ENCODE measurements at regions not wholly inside any gene's neighbourhood (a gene's known extent, or its start where the extent isn't known, plus 50 kb on each side); places are given as distances from the start of the nearest gene placed in this dataset.
"Not testable (repeated sequence)": the region's sequence is repeated elsewhere in the genome, so short reads cannot be mapped to it uniquely, and the experiment has no call there.

GRCh38 chr3:147680837-147681483, 271.8 kb downstream of the ZIC1 start:
- H3K27me3 ChIP-seq (ENCODE audit: control insufficient read depth, insufficient read depth, low read length) = no peaks in the 10 kb centered on the region
- H3K4me3 ChIP-seq (ENCODE audit: low read length) = no peak overlapping the region
- no peaks in the 10 kb centered on the region for H3K4me1 ChIP-seq (ENCODE audit: control insufficient read depth, insufficient read depth, low read length)
- no peak overlapping the region for H3K9ac ChIP-seq (ENCODE audit: low read length)
- no peaks in the 10 kb centered on the region for H3K9me3 ChIP-seq (ENCODE audit: control insufficient read depth, low read length)
- H3K36me3 ChIP-seq (ENCODE audit: control insufficient read depth, insufficient read depth, low read length) = no peaks in the 10 kb centered on the region

DNA sequence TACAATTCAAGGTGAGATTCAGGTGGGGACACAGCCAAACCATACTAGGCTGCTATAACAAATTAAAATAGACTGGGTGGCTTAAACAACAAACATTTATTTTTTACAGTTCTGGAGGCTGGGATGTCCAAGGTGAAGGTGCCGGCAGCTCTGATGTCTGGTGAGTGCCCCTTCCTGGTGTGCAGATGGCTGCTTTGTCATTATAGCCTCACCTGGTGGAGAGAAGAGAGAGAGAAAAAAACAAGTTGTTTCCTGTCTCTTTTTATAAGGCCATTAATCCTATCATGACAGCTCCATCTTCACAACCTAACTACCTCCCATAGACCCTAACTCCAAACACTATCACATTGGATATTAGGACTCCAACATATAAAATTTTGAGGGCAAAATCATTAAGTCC, 279.7 kb downstream of the ZIC1 start:
- Histone ChIP-seq H3K9me3 (ENCODE audit: control insufficient read depth, low read length) (no peaks in the 10 kb centered on the region), H3K27me3 (ENCODE audit: control insufficient read depth, insufficient read depth, low read length) (no peaks in the 10 kb centered on the region), H3K4me1 (ENCODE audit: control insufficient read depth, insufficient read depth, low read length) (no peaks in the 10 kb centered on the region), H3K4me3 (ENCODE audit: low read length) (no peak overlapping the region), H3K9ac (ENCODE audit: low read length) (no peak overlapping the region), H3K36me3 (ENCODE audit: control insufficient read depth, insufficient read depth, low read length) (no peaks in the 10 kb centered on the region)

DNA sequence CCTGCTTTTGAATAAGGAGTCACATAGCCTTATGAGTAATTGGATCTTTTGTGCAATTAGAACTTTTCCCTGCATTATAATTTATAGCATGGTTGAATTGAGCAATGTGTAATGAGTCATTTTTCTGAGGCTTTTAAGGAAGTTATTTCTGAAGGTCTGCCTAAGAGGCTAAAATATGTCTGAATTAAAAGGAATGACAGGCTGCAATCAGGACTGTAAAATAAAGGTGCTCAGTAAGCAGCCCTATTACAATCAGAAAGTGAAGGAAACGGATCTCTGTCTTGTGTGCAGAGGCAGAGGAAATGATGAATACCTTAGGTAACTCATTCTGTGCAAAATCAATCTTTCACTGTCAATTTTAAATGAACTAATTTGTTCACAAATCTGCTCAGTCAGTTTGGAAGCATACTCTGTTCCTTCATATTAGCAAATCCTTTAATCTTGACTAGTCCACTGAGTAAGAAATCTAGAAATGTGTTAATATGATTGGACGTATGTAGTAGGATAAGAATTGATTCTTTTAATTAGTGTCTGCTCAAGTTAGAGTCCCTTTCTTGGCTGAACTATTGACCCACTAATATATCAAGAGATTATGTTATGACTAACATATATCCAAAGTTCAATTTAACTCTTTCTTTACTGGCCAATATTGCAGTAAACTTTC, 290.1 kb downstream of the ZIC1 start:
- no peaks in the 10 kb centered on the region for H3K4me1 ChIP-seq (ENCODE audit: control insufficient read depth, insufficient read depth, low read length)
- no peaks in the 10 kb centered on the region for H3K36me3 ChIP-seq (ENCODE audit: control insufficient read depth, insufficient read depth, low read length)
- H3K4me3 ChIP-seq (ENCODE audit: low read length) = no peak overlapping the region
- no peak overlapping the region for H3K9ac ChIP-seq (ENCODE audit: low read length)
- no peaks in the 10 kb centered on the region for H3K9me3 ChIP-seq (ENCODE audit: control insufficient read depth, low read length)
- no peaks in the 10 kb centered on the region for H3K27me3 ChIP-seq (ENCODE audit: control insufficient read depth, insufficient read depth, low read length)

- no peaks in the 10 kb centered on the region for H3K36me3 ChIP-seq (ENCODE audit: control insufficient read depth, insufficient read depth, low read length)
- H3K4me1 ChIP-seq (ENCODE audit: control insufficient read depth, insufficient read depth, low read length) = no peaks in the 10 kb centered on the region
- no peaks in the 10 kb centered on the region for H3K27me3 ChIP-seq (ENCODE audit: control insufficient read depth, insufficient read depth, low read length)
- no peaks in the 10 kb centered on the region for H3K9me3 ChIP-seq (ENCODE audit: control insufficient read depth, low read length)
- H3K4me3 ChIP-seq (ENCODE audit: low read length) = no peak overlapping the region
- H3K9ac ChIP-seq (ENCODE audit: low read length) = no peak overlapping the region
These were observed 292.0 kb downstream of the ZIC1 start for GRCh38 chr3:147701195-147701594.

GRCh38 chr3:147702509-147702908, 293.3 kb downstream of the ZIC1 start:
- H3K9me3 ChIP-seq (ENCODE audit: control insufficient read depth, low read length) = no peaks in the 10 kb centered on the region
- H3K27me3 ChIP-seq (ENCODE audit: control insufficient read depth, insufficient read depth, low read length) = no peaks in the 10 kb centered on the region
- H3K4me3 ChIP-seq (ENCODE audit: low read length) = no peak overlapping the region
- H3K9ac ChIP-seq (ENCODE audit: low read length) = no peak overlapping the region
- H3K36me3 ChIP-seq (ENCODE audit: control insufficient read depth, insufficient read depth, low read length) = no peaks in the 10 kb centered on the region
- H3K4me1 ChIP-seq (ENCODE audit: control insufficient read depth, insufficient read depth, low read length) = no peaks in the 10 kb centered on the region

DNA sequence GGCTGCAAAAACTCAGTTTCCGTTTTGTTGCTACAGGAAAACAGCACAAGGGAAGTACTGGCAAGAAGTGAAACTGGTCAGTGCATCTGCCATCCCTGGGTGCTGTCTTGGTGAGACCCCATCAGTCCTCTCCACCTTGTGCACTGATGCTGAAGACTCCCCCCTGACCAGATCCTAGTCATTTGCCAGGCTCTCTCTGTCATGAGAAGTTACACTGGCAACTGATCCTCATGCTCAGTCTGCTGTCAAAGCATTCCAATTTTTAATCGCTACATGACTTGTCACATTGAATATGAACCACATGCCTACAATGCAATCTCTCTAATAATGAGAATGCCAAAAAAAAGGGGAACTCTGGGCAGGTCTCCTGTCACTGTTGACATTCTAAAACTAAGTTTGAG, 296.5 kb downstream of the ZIC1 start:
- no peaks in the 10 kb centered on the region for H3K4me1 ChIP-seq (ENCODE audit: control insufficient read depth, insufficient read depth, low read length)
- H3K27me3 ChIP-seq (ENCODE audit: control insufficient read depth, insufficient read depth, low read length) = no peaks in the 10 kb centered on the region
- H3K9ac ChIP-seq (ENCODE audit: low read length) = no peak overlapping the region
- no peak overlapping the region for H3K4me3 ChIP-seq (ENCODE audit: low read length)
- no peaks in the 10 kb centered on the region for H3K36me3 ChIP-seq (ENCODE audit: control insufficient read depth, insufficient read depth, low read length)
- no peaks in the 10 kb centered on the region for H3K9me3 ChIP-seq (ENCODE audit: control insufficient read depth, low read length)

GRCh38 chr3:147710753-147711152, 301.6 kb downstream of the ZIC1 start:
- H3K9me3 ChIP-seq (ENCODE audit: control insufficient read depth, low read length); H3K36me3 ChIP-seq (ENCODE audit: control insufficient read depth, insufficient read depth, low read length); H3K4me3 ChIP-seq (ENCODE audit: low read length); H3K9ac ChIP-seq (ENCODE audit: low read length); H3K27me3 ChIP-seq (ENCODE audit: control insufficient read depth, insufficient read depth, low read length); H3K4me1 ChIP-seq (ENCODE audit: control insufficient read depth, insufficient read depth, low read length): not testable (repeated sequence)

DNA sequence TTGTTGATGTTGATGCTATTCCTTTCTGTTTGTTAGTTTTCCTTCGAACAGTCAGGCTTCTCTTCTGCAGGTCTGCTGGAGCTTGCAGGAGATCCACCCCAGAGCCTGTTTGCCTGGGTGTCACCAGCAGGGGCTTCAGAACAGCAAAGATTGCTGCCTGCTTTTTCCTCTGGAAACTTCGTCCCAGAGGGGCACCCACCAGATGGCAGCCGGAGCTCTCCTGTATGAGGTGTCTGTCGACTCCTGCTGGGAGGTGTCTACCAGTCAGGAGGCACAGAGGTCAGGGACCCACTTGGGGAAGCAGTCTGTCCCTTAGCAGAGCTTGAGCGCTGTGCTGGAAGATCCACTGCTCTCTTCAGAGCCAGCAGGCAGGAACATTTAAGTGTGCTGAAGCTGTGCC, 303.2 kb downstream of the ZIC1 start:
- no peak overlapping the region for H3K9ac ChIP-seq (ENCODE audit: low read length)
- no peaks in the 10 kb centered on the region for H3K4me1 ChIP-seq (ENCODE audit: control insufficient read depth, insufficient read depth, low read length)
- no peaks in the 10 kb centered on the region for H3K9me3 ChIP-seq (ENCODE audit: control insufficient read depth, low read length)
- no peak overlapping the region for H3K4me3 ChIP-seq (ENCODE audit: low read length)
- H3K27me3 ChIP-seq (ENCODE audit: control insufficient read depth, insufficient read depth, low read length) = no peaks in the 10 kb centered on the region
- no peaks in the 10 kb centered on the region for H3K36me3 ChIP-seq (ENCODE audit: control insufficient read depth, insufficient read depth, low read length)

- not testable (repeated sequence) for H3K9ac ChIP-seq (ENCODE audit: low read length); H3K4me3 ChIP-seq (ENCODE audit: low read length); H3K36me3 ChIP-seq (ENCODE audit: control insufficient read depth, insufficient read depth, low read length); H3K27me3 ChIP-seq (ENCODE audit: control insufficient read depth, insufficient read depth, low read length); H3K9me3 ChIP-seq (ENCODE audit: control insufficient read depth, low read length); H3K4me1 ChIP-seq (ENCODE audit: control insufficient read depth, insufficient read depth, low read length)
These were observed 303.6 kb downstream of the ZIC1 start for GRCh38 chr3:147712758-147713157.

DNA sequence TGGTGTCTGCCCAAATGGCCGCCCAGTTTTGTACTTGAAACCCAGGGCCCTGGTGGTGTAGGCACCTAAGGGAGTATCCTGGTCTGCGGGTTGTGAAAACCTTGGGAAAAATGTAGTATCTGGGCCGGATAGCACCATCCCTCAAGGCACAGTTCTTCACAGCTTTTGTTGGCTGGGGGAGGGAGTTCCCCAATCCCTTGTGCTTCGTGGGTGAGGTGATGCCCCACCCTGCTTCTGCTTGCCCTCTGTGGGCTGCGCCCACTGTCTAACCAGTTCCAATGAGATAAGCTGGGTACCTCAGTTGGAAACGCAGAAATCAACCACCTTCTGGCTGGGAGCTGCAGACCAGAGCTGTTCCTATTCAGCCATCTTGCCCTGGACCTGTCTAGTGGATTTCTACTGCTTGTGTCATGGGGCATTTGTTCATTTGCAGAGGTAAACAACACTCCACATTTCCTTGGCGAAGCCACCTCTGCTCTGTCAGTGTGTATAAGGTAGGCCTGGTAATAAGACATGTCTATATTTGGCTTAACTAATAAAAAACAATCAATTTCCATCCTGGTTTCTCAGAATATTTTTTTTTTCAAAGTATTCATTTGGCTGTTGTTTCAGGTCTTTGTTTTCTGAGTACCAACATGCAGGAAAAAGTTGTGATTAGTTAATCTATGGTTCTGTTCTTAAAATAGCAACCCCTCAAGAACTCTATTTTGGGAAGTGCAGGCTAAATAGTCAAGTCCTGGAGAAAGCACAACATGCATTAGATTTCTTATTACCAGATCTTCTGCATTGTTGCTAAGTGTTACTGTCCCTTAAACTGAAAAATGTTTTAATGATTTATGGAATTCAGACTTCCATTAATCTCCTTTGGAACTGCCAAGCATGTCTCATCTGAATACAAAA, 304.3 kb downstream of the ZIC1 start:
- Histone ChIP-seq H3K4me1 (ENCODE audit: control insufficient read depth, insufficient read depth, low read length) (no peaks in the 10 kb centered on the region), H3K36me3 (ENCODE audit: control insufficient read depth, insufficient read depth, low read length) (no peaks in the 10 kb centered on the region), H3K9ac (ENCODE audit: low read length) (no peak overlapping the region), H3K9me3 (ENCODE audit: control insufficient read depth, low read length) (no peaks in the 10 kb centered on the region), H3K27me3 (ENCODE audit: control insufficient read depth, insufficient read depth, low read length) (no peaks in the 10 kb centered on the region), H3K4me3 (ENCODE audit: low read length) (no peak overlapping the region)

- Histone ChIP-seq H3K9me3 (ENCODE audit: control insufficient read depth, low read length) (no peaks in the 10 kb centered on the region), H3K4me1 (ENCODE audit: control insufficient read depth, insufficient read depth, low read length) (no peaks in the 10 kb centered on the region), H3K36me3 (ENCODE audit: control insufficient read depth, insufficient read depth, low read length) (no peaks in the 10 kb centered on the region), H3K27me3 (ENCODE audit: control insufficient read depth, insufficient read depth, low read length) (no peaks in the 10 kb centered on the region), H3K9ac (ENCODE audit: low read length) (no peak overlapping the region), H3K4me3 (ENCODE audit: low read length) (no peak overlapping the region)
These were observed 320.5 kb downstream of the ZIC1 start for GRCh38 chr3:147729641-147730040.

DNA sequence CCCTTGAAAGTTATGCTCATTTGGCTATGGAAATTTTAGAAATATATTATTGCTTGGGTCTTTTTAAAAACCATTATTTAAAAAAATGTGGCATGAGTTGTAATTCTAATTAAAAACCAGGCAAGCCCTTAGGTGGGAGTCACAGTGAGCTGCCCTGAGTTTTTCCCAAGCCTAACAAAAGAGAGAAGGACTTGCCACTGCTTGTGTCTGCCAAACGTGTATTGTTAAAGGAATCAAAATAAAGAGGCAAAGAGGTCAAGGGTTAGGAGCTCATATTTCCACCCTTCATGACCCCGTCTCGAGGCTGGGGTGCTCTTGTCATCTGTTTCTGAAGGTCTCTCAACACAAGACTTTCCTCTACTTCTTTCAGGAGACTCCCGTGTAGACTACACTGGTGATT, 321.1 kb downstream of the ZIC1 start:
- Histone ChIP-seq H3K4me3 (ENCODE audit: low read length) (no peak overlapping the region), H3K36me3 (ENCODE audit: control insufficient read depth, insufficient read depth, low read length) (no peaks in the 10 kb centered on the region), H3K9ac (ENCODE audit: low read length) (no peak overlapping the region), H3K4me1 (ENCODE audit: control insufficient read depth, insufficient read depth, low read length) (no peaks in the 10 kb centered on the region), H3K9me3 (ENCODE audit: control insufficient read depth, low read length) (no peaks in the 10 kb centered on the region), H3K27me3 (ENCODE audit: control insufficient read depth, insufficient read depth, low read length) (no peaks in the 10 kb centered on the region)

All from mucosa of stomach (tissue), 1 donor.